GM12878 (cell line): ENCODE measurements at regions not wholly inside any gene's neighbourhood (a gene's known extent, or its start where the extent isn't known, plus 50 kb on each side); places are given as distances from the start of the nearest gene placed in this dataset.

Experiments used
- CEBPB ChIP-seq, 2 experiments: fragments of 150-350 bp in 1 of 2; IDR thresholded peaks; 2 replicates each; pipeline ENCODE4 v1.6.1; 2012 to 2014; ENCODE audit warnings: low read depth in 2 of 2, low read length in 2 of 2, borderline replicate concordance in 1 of 2, inconsistent platforms in 1 of 2
- DPF2 ChIP-seq: fragments of 450-650 bp; IDR thresholded peaks from 2 replicates; pipeline ENCODE4 v1.6.1; 2017; ENCODE audit warnings: mild to moderate bottlenecking
- GATAD2B ChIP-seq: fragments of 450-650 bp; conservative IDR thresholded peaks from 2 replicates; pipeline ENCODE4 v1.6.1; 2017; ENCODE audit warnings: low read depth, mild to moderate bottlenecking, moderate library complexity
- HDAC2 ChIP-seq: fragments of 200-600 bp; sonication (generic); IDR thresholded peaks from 2 replicates; pipeline ENCODE4 v1.6.1; 2017
- MYC ChIP-seq: IDR thresholded peaks from 2 replicates; pipeline ENCODE4 v1.6.1; 2011; ENCODE audit warnings: mild to moderate bottlenecking, low read length, moderate library complexity, inconsistent platforms; ENCODE audit not compliant: insufficient read depth, insufficient replicate concordance, insufficient read length, severe bottlenecking
- NBN ChIP-seq: fragments of 450-650 bp; IDR thresholded peaks from 2 replicates; pipeline ENCODE4 v1.6.1; 2016
- NFYB ChIP-seq: IDR thresholded peaks from 2 replicates; pipeline ENCODE4 v1.6.1; 2011; ENCODE audit warnings: low read depth, mild to moderate bottlenecking, low read length, improper control_type of control experiment, moderate library complexity; ENCODE audit not compliant: insufficient read depth
- POLR2A ChIP-seq: IDR thresholded peaks from 2 replicates; pipeline ENCODE4 v1.6.1; 2011; ENCODE audit warnings: low read depth, mild to moderate bottlenecking, low read length
- SMC3 ChIP-seq: IDR thresholded peaks from 2 replicates; pipeline ENCODE4 v1.6.1; 2011; ENCODE audit warnings: low read length, improper control_type of control experiment, borderline replicate concordance
- SREBF1 ChIP-seq: IDR thresholded peaks from 2 replicates; pipeline ENCODE4 v1.6.1; 2012; ENCODE audit warnings: mild to moderate bottlenecking, low read length
- YY1 ChIP-seq: IDR thresholded peaks from 2 replicates; pipeline ENCODE4 v1.6.1; 2011; ENCODE audit warnings: low read depth, mild to moderate bottlenecking, low read length
- TF ChIP-seq, protein P1 (sequence below), 3 experiments: IDR thresholded peaks in 2 of 3; conservative IDR thresholded peaks in 1 of 3; 2 replicates each; pipeline ENCODE4 v1.5.1; 2011; ENCODE audit warnings: low read depth in 3 of 3, low read length in 3 of 3, mild to moderate bottlenecking in 3 of 3, control low read depth in 2 of 3, moderate library complexity in 2 of 3, inconsistent platforms in 1 of 3, mixed read lengths in 1 of 3; ENCODE audit not compliant: control insufficient read depth in 2 of 3, insufficient read depth in 1 of 3; ENCODE audit errors: extremely low read depth in 1 of 3

DNA sequence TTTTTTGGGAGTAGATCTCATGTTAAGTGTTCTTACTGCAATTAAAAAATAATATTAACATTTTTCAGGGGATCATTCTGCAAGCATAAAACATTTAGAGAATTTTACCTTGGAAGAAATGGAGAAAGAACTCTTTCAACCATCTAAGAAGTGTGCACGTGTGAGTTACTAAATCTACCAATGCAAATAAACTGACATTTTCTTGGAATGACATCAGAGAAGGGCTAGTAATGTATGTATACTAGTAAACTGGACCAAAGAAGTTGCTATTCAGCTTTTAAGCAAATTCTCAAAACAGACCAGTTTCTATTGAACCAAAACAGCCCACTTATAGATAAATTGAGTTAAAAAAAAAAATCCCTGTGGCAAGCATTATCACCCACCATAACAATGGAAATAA, 191.2 kb downstream of the BTBD3 start:
- no peak for TF ChIP-seq SMC3
- TF ChIP-seq HDAC2 = no peak
- no peak for TF ChIP-seq GATAD2B
- TF ChIP-seq NBN = no peak
- TF ChIP-seq DPF2 = no peak
- TF ChIP-seq, protein P1, sequence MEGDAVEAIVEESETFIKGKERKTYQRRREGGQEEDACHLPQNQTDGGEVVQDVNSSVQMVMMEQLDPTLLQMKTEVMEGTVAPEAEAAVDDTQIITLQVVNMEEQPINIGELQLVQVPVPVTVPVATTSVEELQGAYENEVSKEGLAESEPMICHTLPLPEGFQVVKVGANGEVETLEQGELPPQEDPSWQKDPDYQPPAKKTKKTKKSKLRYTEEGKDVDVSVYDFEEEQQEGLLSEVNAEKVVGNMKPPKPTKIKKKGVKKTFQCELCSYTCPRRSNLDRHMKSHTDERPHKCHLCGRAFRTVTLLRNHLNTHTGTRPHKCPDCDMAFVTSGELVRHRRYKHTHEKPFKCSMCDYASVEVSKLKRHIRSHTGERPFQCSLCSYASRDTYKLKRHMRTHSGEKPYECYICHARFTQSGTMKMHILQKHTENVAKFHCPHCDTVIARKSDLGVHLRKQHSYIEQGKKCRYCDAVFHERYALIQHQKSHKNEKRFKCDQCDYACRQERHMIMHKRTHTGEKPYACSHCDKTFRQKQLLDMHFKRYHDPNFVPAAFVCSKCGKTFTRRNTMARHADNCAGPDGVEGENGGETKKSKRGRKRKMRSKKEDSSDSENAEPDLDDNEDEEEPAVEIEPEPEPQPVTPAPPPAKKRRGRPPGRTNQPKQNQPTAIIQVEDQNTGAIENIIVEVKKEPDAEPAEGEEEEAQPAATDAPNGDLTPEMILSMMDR (IDR thresholded peaks at IDR 0.05 in 2 of 3, conservative IDR thresholded peaks at IDR 0.05 in 1 of 3; ENCODE audit: control insufficient read depth in 2 of 3, extremely low read depth in 1 of 3, insufficient read depth in 1 of 3, low read depth in 3 of 3, low read length in 3 of 3) = no peak
- TF ChIP-seq CEBPB (IDR thresholded peaks at IDR 0.05; ENCODE audit: borderline replicate concordance in 1 of 2, low read depth in 2 of 2, low read length in 2 of 2) = no peak
- TF ChIP-seq POLR2A = no peak
- no peak for TF ChIP-seq SREBF1
- TF ChIP-seq NFYB = no peak
- TF ChIP-seq MYC = no peak
- no peak for TF ChIP-seq YY1
